GM18861 (cell line): ENCODE measurements at regions not wholly inside any gene's neighbourhood (a gene's known extent, or its start where the extent isn't known, plus 50 kb on each side); places are given as distances from the start of the nearest gene placed in this dataset.
"Not testable (repeated sequence)": the region's sequence is repeated elsewhere in the genome, so short reads cannot be mapped to it uniquely, and the experiment has no call there.

ENCODE experiments used
- ATAC-seq: cut with Tn5 transposase; IDR thresholded peaks from one replicate; pipeline ENCODE4 v1.9.1; 2021; ENCODE audit not compliant: unreplicated experiment

- no peak for ATAC-seq
Observed at GRCh38 chr6:16950302-16950701, 151.5 kb upstream of the STMND1 start.

- no peak for ATAC-seq
Observed at GRCh38 chr6:16949716-16950115, 152.1 kb upstream of the STMND1 start.

GRCh38 chr6:16948396-16948795, 153.5 kb upstream of the STMND1 start:
- no peak for ATAC-seq

- no peak for ATAC-seq
Observed at GRCh38 chr6:16947375-16948015, 154.4 kb upstream of the STMND1 start.

- ATAC-seq, result no peak
Observed at GRCh38 chr6:16944596-16944995, 157.3 kb upstream of the STMND1 start.

- no peak for ATAC-seq
Observed at GRCh38 chr6:16939839-16940238, 162.0 kb upstream of the STMND1 start.

GRCh38 chr6:16939351-16939750, 162.5 kb upstream of the STMND1 start:
- no peak for ATAC-seq

- ATAC-seq, result no peak
Observed at GRCh38 chr6:16936893-16937292, 165.0 kb upstream of the STMND1 start.

GRCh38 chr6:16933961-16934360, 167.9 kb upstream of the STMND1 start:
- ATAC-seq, result no peak

- no peak for ATAC-seq
Observed at GRCh38 chr6:16933532-16933931, 168.3 kb upstream of the STMND1 start.

GRCh38 chr6:16932920-16933319, 168.9 kb upstream of the STMND1 start:
- no peak for ATAC-seq

GRCh38 chr6:16931079-16931478, 169.8 kb upstream of the ATXN1 start:
- ATAC-seq, result not testable (repeated sequence)

- no peak for ATAC-seq
Observed at GRCh38 chr6:16930432-16930831, 169.2 kb upstream of the ATXN1 start.

GRCh38 chr6:16929809-16930208, 168.5 kb upstream of the ATXN1 start:
- ATAC-seq, result no peak

GRCh38 chr6:16928387-16928786, 167.1 kb upstream of the ATXN1 start:
- ATAC-seq, result no peak

GRCh38 chr6:16927205-16927604, 165.9 kb upstream of the ATXN1 start:
- no peak for ATAC-seq

GRCh38 chr6:16925461-16925860, 164.2 kb upstream of the ATXN1 start:
- ATAC-seq, result no peak

GRCh38 chr6:16922282-16922681, 161.0 kb upstream of the ATXN1 start:
- ATAC-seq, result no peak

GRCh38 chr6:16921399-16922110, 160.3 kb upstream of the ATXN1 start:
- ATAC-seq, result no peak

- no peak for ATAC-seq
Observed at GRCh38 chr6:16918586-16918985, 157.3 kb upstream of the ATXN1 start.

GRCh38 chr6:16914184-16914583, 152.9 kb upstream of the ATXN1 start:
- no peak for ATAC-seq

- ATAC-seq, result no peak
Observed at GRCh38 chr6:16912756-16913155, 151.5 kb upstream of the ATXN1 start.

- no peak for ATAC-seq
Observed at GRCh38 chr6:16911088-16911487, 149.8 kb upstream of the ATXN1 start.
